PC-3 (cell line): ENCODE measurements at regions not wholly inside any gene's neighbourhood (a gene's known extent, or its start where the extent isn't known, plus 50 kb on each side); places are given as distances from the start of the nearest gene placed in this dataset.

Experiments used
- EZH2 ChIP-seq: fragments of 300-600 bp; sonication (generic); IDR thresholded peaks from one replicate; pipeline ENCODE4 v1.6.1; 2017; ENCODE audit warnings: antibody characterized with exemption, mild to moderate bottlenecking, low read length; ENCODE audit not compliant: unreplicated experiment
- EZH2phosphoT487 ChIP-seq: fragments of 300-600 bp; sonication (generic); IDR thresholded peaks from 2 replicates; pipeline ENCODE4 v1.6.1; 2018; ENCODE audit warnings: mild to moderate bottlenecking, antibody characterized with exemption, low read length, borderline replicate concordance
- TF ChIP-seq, protein P1 (sequence below): fragments of 300-600 bp; sonication (generic); conservative IDR thresholded peaks from 2 replicates; pipeline ENCODE4 v1.5.1; 2017; ENCODE audit warnings: antibody characterized with exemption, low read depth, mild to moderate bottlenecking, low read length

DNA sequence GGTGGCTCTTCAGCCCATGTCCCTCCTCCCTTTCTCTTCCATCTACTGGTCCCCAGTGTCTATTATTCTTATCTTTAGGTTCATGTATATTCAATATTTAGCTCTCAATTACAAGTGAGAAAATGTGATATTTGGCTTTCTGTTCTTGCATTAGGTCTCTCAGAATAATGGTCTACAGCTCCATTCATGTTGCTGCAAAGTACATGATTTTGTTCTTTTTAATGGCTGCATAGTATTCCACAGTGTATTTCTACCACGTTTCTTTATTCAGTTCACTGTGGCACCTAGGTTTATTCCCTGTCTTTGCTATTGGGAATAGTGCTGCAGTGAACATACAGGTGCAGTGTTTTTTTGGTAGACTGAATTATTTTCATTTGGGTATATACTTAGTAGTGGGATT, 1308.8 kb downstream of the EFNA5 start:
- TF ChIP-seq, protein P1, sequence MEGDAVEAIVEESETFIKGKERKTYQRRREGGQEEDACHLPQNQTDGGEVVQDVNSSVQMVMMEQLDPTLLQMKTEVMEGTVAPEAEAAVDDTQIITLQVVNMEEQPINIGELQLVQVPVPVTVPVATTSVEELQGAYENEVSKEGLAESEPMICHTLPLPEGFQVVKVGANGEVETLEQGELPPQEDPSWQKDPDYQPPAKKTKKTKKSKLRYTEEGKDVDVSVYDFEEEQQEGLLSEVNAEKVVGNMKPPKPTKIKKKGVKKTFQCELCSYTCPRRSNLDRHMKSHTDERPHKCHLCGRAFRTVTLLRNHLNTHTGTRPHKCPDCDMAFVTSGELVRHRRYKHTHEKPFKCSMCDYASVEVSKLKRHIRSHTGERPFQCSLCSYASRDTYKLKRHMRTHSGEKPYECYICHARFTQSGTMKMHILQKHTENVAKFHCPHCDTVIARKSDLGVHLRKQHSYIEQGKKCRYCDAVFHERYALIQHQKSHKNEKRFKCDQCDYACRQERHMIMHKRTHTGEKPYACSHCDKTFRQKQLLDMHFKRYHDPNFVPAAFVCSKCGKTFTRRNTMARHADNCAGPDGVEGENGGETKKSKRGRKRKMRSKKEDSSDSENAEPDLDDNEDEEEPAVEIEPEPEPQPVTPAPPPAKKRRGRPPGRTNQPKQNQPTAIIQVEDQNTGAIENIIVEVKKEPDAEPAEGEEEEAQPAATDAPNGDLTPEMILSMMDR, result no peak
- TF ChIP-seq EZH2, result no peak
- no peak for TF ChIP-seq EZH2phosphoT487
